HG03095 (cell line): ENCODE measurements at regions not wholly inside any gene's neighbourhood (a gene's known extent, or its start where the extent isn't known, plus 50 kb on each side); places are given as distances from the start of the nearest gene placed in this dataset.

Source experiments
- ATAC-seq: cut with Tn5 transposase; IDR thresholded peaks from one replicate; pipeline ENCODE4 v1.9.1; 2021; ENCODE audit warnings: moderate library complexity; ENCODE audit not compliant: unreplicated experiment

DNA sequence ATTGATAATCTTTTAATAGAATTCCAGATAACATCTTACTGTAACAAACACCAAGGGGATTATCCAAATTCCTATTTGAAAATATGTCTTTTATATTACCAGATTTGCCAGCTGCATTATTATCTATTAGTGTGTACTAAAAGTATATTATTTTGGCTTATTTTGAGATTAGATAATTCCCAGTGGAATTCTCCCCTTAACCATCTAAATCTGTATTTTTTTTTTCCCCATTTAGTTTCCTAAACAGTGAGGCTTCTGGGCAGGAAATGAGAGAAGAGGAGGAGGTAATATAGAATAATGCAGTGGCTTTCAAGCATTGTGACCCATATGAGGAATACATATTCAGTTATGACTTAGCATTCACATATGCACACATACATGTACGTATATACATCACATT lies 53.5 kb upstream of the ABL1 start:
- ATAC-seq, result no peak

DNA sequence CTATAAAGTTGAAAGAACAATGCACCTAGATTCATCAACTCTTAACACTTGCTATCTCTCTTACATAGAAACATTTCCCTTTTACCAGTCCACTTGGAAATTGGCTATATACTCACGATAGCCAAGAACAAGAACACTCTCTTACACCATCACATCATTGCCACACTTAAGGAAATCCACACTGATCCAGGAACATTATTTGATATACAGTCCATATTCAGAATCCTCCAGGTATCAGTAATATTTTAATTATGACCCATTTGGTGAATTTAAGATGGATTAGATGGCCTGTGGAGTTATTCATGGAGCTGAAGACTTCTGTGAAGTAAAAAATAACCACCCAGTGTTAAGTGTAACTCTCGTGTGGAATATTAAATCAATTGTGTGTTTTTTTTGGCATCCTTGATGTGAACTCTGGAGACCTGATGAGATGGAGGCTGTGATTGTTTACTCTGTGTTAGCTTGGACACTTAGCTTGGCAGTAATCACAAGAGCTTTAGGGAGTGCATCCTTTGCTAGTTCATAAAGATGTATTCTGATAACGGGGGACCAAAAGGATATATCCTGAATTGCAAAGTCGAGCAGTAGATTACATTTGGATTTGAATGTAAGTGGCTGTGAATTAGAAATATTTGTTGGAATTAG lies 52.0 kb upstream of the ABL1 start:
- ATAC-seq, result no peak

DNA sequence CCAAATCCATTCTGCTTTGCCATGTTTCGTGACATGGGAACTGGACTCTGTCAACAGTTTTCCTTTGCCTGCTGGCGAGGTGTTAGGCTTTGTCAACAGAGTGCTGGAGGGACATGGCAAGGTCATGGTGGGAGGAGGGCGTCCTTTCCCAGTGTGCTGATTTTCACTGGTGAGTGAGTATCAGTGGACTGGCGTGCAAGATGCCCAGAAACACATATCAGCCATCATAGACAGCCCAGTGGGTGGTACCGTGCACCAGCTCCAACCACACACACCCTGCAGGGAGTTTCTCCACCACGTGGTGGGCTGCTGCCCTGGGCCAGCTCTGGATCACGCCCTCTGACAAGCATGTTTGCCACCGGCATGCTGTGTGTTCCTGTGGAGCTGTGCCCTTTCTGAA lies 50.0 kb upstream of the ABL1 start:
- no peak for ATAC-seq
